Calu3 (cell line): ENCODE measurements at regions not wholly inside any gene's neighbourhood (a gene's known extent, or its start where the extent isn't known, plus 50 kb on each side); places are given as distances from the start of the nearest gene placed in this dataset.

Experiments
- BruUV-seq: library from RNA; stranded (reverse); fragments of 400-500 nt; replicated peaks from 2 replicates; lab custom pipeline; 2021; lab: Mats Ljungman, UMichigan
- CTCF ChIA-PET: fragments of 300-600 bp; sonication (Branson Sonifier 250); formaldehyde crosslinking; loops from one replicate; lab custom pipeline; 2022; ENCODE audit warnings: antibody characterized with exemption; lab: Charles Lee
- DNase-seq: peaks from one replicate; pipeline ENCODE4 v3.0.0; 2022
- H3K27ac Mint-ChIP-seq: one replicate; pipeline ENCODE4 v1.8.0; 2022; ENCODE audit warnings: mixed read lengths; ENCODE audit not compliant: unreplicated experiment
- H3K27me3 Mint-ChIP-seq: one replicate; pipeline ENCODE4 v1.8.0; 2022; ENCODE audit warnings: mixed read lengths; ENCODE audit not compliant: unreplicated experiment
- H3K36me3 Mint-ChIP-seq: one replicate; pipeline ENCODE4 v1.8.0; 2022; ENCODE audit warnings: mild to moderate bottlenecking, moderate library complexity, mixed read lengths; ENCODE audit not compliant: insufficient read depth, unreplicated experiment
- H3K4me1 Mint-ChIP-seq: one replicate; pipeline ENCODE4 v1.8.0; 2022; ENCODE audit warnings: mild to moderate bottlenecking, low read depth, mixed read lengths; ENCODE audit not compliant: unreplicated experiment
- H3K4me3 Mint-ChIP-seq: one replicate; pipeline ENCODE4 v1.8.0; 2022; ENCODE audit warnings: mild to moderate bottlenecking, low read depth, moderate library complexity, mixed read lengths; ENCODE audit not compliant: unreplicated experiment
- H3K9me3 Mint-ChIP-seq: one replicate; pipeline ENCODE4 v1.8.0; 2022; ENCODE audit warnings: low read depth, mixed read lengths; ENCODE audit not compliant: unreplicated experiment
- CTCF ChIP-seq: fragments of 200-600 bp; IDR thresholded peaks from one replicate; pipeline ENCODE4 v1.8.0; 2022; ENCODE audit warnings: antibody characterized with exemption; ENCODE audit not compliant: unreplicated experiment
- intact Hi-C: fragments of 100-400 bp; cut with micrococcal nuclease; formaldehyde crosslinking; loops from one replicate; pipeline ENCODE4 v1.10.0; 2022; ENCODE audit not compliant: unreplicated experiment

- peaks cover 2% of the 10 kb centered on the region for H3K9me3 Mint-ChIP-seq
- no peak for TF ChIP-seq CTCF
- no peak for DNase-seq
- H3K27ac Mint-ChIP-seq = no peak overlapping the region
- H3K4me1 Mint-ChIP-seq = no peaks in the 10 kb centered on the region
- BruUV-seq = no TSS peak
- intact Hi-C loops = no loop called here
- no peaks in the 10 kb centered on the region for H3K36me3 Mint-ChIP-seq
- H3K27me3 Mint-ChIP-seq = no peaks in the 10 kb centered on the region
- H3K4me3 Mint-ChIP-seq = no peak overlapping the region
- CTCF ChIA-PET = no interaction called here
Observed at GRCh38 chr3:30156586-30157498, 449.6 kb upstream of the TGFBR2 start.

GRCh38 chr3:30161375-30161774 lies 445.0 kb upstream of the TGFBR2 start:
- Mint-ChIP-seq H3K4me3 (no peak overlapping the region), H3K9me3 (peaks cover 2% of the 10 kb centered on the region), H3K36me3 (no peaks in the 10 kb centered on the region), H3K4me1 (no peaks in the 10 kb centered on the region), H3K27ac (no peak overlapping the region), H3K27me3 (no peaks in the 10 kb centered on the region)
- TF ChIP-seq CTCF = no peak
- CTCF ChIA-PET = no interaction called here
- intact Hi-C loops = no loop called here
- BruUV-seq = no TSS peak
- no peak for DNase-seq

GRCh38 chr3:30162579-30162978 lies 443.8 kb upstream of the TGFBR2 start:
- H3K4me1 Mint-ChIP-seq = peaks cover 6% of the 10 kb centered on the region
- H3K36me3 Mint-ChIP-seq = no peaks in the 10 kb centered on the region
- H3K27me3 Mint-ChIP-seq = no peaks in the 10 kb centered on the region
- H3K9me3 Mint-ChIP-seq = peaks cover 2% of the 10 kb centered on the region
- no peak overlapping the region for H3K4me3 Mint-ChIP-seq
- intact Hi-C loops = no loop called here
- DNase-seq = no peak
- BruUV-seq = no TSS peak
- CTCF ChIA-PET = no interaction called here
- no peak for TF ChIP-seq CTCF
- no peak overlapping the region for H3K27ac Mint-ChIP-seq

GRCh38 chr3:30166535-30166934 lies 439.9 kb upstream of the TGFBR2 start:
- CTCF ChIA-PET = interaction anchor here (1.8 kb wide), 1 partner anchor 22 kb away, joined by 5 read pairs; no protein-coding TSS in a partner anchor
- intact Hi-C loops = no loop called here
- Mint-ChIP-seq H3K4me1 (peaks cover 19% of the 10 kb centered on the region), H3K27me3 (no peaks in the 10 kb centered on the region), H3K36me3 (no peaks in the 10 kb centered on the region), H3K9me3 (no peaks in the 10 kb centered on the region), H3K27ac (no peak overlapping the region), H3K4me3 (no peak overlapping the region)
- BruUV-seq = no TSS peak
- DNase-seq = no peak
- no peak for TF ChIP-seq CTCF
